ENCODE measurements at regions not wholly inside any gene's neighbourhood (a gene's known extent, or its start where the extent isn't known, plus 50 kb on each side); places are given as distances from the start of the nearest gene placed in this dataset.
A peak's percentile ranks its signal among the peaks of the same experiment; 100 is the strongest.

DNA sequence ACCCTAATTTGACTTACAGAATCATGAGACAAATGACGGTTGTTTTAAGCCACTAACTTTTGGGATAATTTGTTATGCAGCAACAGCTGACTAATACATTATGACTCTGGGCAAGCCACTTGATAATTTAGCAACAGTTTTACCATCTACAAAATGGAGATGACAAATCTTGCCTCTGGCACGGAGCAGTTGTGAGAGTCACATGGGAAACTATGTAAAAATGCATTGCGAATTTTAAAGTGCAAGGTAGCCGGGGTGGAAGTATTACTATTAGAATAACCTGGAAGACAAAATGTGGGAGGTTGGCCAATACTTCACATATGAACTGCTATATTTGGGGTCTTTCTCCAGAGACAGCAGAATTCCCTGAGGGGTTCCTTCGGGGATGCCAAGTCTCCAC is 328.7 kb downstream of the CTTN start:
- H3K9me3 ChIP-seq, result no peaks in the 10 kb centered on the region
- H3K4me1 ChIP-seq, result no peaks in the 10 kb centered on the region
- H3K4me3 ChIP-seq, result no peak overlapping the region
- intact Hi-C loops (cut with DNase I), result no loop called here
- no peak overlapping the region for H3K27ac ChIP-seq
- H3K27me3 ChIP-seq, result no peaks in the 10 kb centered on the region
- TF ChIP-seq, protein P1, sequence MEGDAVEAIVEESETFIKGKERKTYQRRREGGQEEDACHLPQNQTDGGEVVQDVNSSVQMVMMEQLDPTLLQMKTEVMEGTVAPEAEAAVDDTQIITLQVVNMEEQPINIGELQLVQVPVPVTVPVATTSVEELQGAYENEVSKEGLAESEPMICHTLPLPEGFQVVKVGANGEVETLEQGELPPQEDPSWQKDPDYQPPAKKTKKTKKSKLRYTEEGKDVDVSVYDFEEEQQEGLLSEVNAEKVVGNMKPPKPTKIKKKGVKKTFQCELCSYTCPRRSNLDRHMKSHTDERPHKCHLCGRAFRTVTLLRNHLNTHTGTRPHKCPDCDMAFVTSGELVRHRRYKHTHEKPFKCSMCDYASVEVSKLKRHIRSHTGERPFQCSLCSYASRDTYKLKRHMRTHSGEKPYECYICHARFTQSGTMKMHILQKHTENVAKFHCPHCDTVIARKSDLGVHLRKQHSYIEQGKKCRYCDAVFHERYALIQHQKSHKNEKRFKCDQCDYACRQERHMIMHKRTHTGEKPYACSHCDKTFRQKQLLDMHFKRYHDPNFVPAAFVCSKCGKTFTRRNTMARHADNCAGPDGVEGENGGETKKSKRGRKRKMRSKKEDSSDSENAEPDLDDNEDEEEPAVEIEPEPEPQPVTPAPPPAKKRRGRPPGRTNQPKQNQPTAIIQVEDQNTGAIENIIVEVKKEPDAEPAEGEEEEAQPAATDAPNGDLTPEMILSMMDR (IDR thresholded peaks at IDR 0.05), result no peak
- no peak for TF ChIP-seq POLR2A (IDR thresholded peaks at IDR 0.05)
- 98% methylated on average over 4 of the region's 5 CpGs for WGBS (ENCODE audit: insufficient coverage, low coverage, low lambda C conversion rate, missing lambda C conversion rate)
- ATAC-seq (no peak), DNase-seq (no peak)
- H3K36me3 ChIP-seq, result no peaks in the 10 kb centered on the region

DNA sequence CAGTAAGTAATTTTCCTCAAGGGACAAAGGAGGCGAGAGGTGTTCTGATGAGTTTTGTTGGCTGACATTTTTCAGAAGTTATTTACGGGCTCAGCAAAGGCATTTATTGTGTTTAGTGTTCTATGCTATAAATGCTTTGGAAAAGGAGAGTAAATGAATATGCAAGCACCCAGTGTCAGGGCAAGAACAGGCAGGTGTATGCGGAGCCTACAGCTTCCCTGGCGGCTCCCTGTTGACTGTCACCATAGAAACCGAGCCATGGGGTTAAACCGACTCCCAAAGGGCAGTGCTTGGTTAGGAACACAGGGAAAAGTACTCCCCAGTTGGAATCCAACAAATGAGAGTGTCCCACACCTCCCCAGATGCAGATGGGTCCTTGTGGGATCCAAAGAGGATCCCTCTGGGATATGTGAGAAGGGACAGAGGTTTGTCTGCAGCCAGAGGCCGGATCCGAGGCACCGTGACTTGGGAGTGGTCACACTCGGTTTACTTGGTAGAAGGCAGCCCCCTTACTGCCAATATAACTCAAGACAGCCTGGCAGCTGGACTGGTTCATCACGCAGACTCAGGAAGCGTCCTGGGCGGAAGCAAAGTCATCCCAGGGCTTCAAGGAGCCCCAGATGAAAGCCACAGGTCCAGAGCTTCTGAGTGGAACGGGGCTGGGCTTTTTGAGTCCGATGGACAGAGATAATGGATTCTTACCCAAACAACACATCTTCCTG is 329.7 kb downstream of the CTTN start:
- no peaks in the 10 kb centered on the region for H3K36me3 ChIP-seq
- H3K27me3 ChIP-seq, result no peaks in the 10 kb centered on the region
- no peak for TF ChIP-seq POLR2A (IDR thresholded peaks at IDR 0.05)
- TF ChIP-seq, protein P1 (IDR thresholded peaks at IDR 0.05), result no peak
- H3K4me1 ChIP-seq, result no peaks in the 10 kb centered on the region
- intact Hi-C loops (cut with DNase I), result no loop called here
- no peak overlapping the region for H3K4me3 ChIP-seq
- no peaks in the 10 kb centered on the region for H3K9me3 ChIP-seq
- 67% methylated on average over 5 of the region's 15 CpGs for WGBS (ENCODE audit: insufficient coverage, low coverage, low lambda C conversion rate, missing lambda C conversion rate)
- DNase-seq (peak in 1 of 3 donors; percentile 18), ATAC-seq (no peak)
- H3K27ac ChIP-seq, result no peak overlapping the region

DNA sequence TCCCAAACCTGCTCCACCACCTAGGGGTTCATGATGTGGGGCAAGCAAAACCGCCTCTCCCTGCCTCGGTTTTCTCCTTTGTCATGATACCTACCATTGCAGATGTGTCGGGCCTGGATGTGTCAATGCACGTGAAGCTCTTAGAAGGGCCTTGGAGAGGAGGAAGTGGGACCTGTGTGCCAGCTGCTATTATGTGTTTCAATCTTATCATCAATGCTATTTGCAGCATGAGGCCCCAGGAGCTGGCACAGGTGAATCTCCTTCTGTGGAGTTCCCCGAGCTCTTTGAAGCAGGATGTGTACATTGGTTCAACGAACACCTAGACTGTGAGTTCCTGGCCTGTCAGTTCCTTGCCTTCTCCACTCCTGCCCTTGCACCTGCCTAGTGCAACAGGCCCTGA is 331.6 kb downstream of the CTTN start:
- no peak overlapping the region for H3K27ac ChIP-seq
- no peak for ATAC-seq
- no peaks in the 10 kb centered on the region for H3K27me3 ChIP-seq
- H3K4me1 ChIP-seq, result no peaks in the 10 kb centered on the region
- TF ChIP-seq, protein P1 (IDR thresholded peaks at IDR 0.05), result no peak
- no peak for TF ChIP-seq POLR2A (IDR thresholded peaks at IDR 0.05)
- DNase-seq, result peak in 1 of 3 donors; percentile 14
- 75% methylated on average over 4 of the region's 6 CpGs for WGBS (ENCODE audit: insufficient coverage, low coverage, low lambda C conversion rate, missing lambda C conversion rate)
- no peak overlapping the region for H3K4me3 ChIP-seq
- H3K36me3 ChIP-seq, result no peaks in the 10 kb centered on the region
- intact Hi-C loops (cut with DNase I), result no loop called here
- no peaks in the 10 kb centered on the region for H3K9me3 ChIP-seq

DNA sequence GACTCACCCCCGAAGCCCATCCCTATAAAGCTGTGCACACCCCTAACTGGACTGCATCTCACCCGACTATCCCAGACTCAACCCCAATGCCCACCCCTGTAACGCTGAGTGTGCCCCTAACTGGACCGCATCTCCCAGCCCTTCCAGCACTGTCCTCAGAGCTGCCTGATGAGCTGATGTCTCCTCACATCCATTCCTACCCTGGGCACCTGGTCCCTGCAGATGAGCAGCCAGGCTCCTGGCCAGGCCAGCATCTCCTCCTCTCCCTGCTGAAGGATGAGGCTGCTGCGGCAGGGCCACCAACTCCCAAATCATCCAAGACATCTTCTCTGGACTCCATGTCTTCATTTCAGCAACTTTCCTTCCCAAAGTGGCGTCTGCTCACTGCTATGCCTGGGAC is 332.1 kb downstream of the CTTN start:
- no peak overlapping the region for H3K27ac ChIP-seq
- DNase-seq (peak in 1 of 3 donors; percentile 34), ATAC-seq (no peak)
- H3K4me3 ChIP-seq, result no peak overlapping the region
- TF ChIP-seq POLR2A (IDR thresholded peaks at IDR 0.05), result no peak
- H3K9me3 ChIP-seq, result no peaks in the 10 kb centered on the region
- intact Hi-C loops (cut with DNase I), result no loop called here
- WGBS (ENCODE audit: insufficient coverage, low coverage, low lambda C conversion rate, missing lambda C conversion rate), result 90% methylated on average over 5 of the region's 6 CpGs
- no peaks in the 10 kb centered on the region for H3K27me3 ChIP-seq
- no peaks in the 10 kb centered on the region for H3K36me3 ChIP-seq
- H3K4me1 ChIP-seq, result no peaks in the 10 kb centered on the region

DNA sequence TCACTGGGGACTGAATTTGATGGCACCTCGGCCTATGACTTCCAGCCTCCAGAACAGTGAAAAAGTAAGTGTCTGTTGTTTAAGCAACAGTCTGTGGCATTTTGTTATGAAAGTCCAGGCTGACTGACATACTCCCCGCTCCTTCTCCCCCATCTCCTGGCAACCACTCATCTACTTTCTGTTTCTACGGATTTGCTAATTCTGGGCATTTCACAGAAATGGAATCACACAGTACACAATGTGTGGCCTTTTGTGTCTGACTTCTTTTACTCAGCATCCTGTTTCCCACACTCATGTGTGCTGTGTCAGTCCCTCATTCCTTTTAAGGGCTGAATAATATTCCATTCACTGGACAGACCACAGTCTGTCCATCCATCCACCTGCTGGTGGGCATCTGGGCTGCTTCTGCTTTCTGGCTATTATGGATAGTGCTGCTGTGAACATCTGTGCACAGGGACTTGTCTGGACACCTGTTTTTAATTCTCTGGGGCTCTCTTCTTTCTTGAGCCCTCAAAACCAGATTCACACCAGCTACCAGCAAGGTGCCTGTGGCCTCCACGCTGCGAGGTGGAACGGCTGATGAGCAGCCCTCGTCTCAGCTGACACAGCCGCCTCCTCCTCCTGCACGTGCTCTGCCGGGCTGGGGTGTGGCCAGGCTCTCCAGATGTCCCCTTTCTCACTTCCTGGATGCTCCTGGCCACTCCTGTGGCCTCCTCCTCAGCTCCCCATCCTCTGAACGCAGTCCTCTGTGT is 333.1 kb downstream of the CTTN start:
- no peak for TF ChIP-seq POLR2A (IDR thresholded peaks at IDR 0.05)
- TF ChIP-seq, protein P1 (IDR thresholded peaks at IDR 0.05), result no peak
- no peaks in the 10 kb centered on the region for H3K9me3 ChIP-seq
- no peaks in the 10 kb centered on the region for H3K27me3 ChIP-seq
- intact Hi-C loops (cut with DNase I), result no loop called here
- H3K4me3 ChIP-seq, result no peak overlapping the region
- no peak for ATAC-seq
- no peaks in the 10 kb centered on the region for H3K36me3 ChIP-seq
- H3K27ac ChIP-seq, result no peak overlapping the region
- H3K4me1 ChIP-seq, result no peaks in the 10 kb centered on the region
- DNase-seq, result peak in 1 of 3 donors; percentile 25
- 92% methylated on average over 2 of the region's 11 CpGs for WGBS (ENCODE audit: insufficient coverage, low coverage, low lambda C conversion rate, missing lambda C conversion rate)
